ENCODE measurements at regions not wholly inside any gene's neighbourhood (a gene's known extent, or its start where the extent isn't known, plus 50 kb on each side); places are given as distances from the start of the nearest gene placed in this dataset.

GRCh38 chr20:57795977-57796560 is 86.3 kb upstream of the PMEPA1 start:
- Histone ChIP-seq H2AFZ (ENCODE audit: low read depth, low read length) (no peak overlapping the region), H3K27me3 (ENCODE audit: control insufficient read depth in 2 of 2, insufficient read depth in 2 of 2, low read length in 2 of 2) (peaks cover 0 to 3% of the 10 kb centered on the region in 2 experiments), H3K27ac (ENCODE audit: insufficient read depth, low read depth, low read length) (no peak overlapping the region), H3K9me3 (replicated peaks; ENCODE audit: control insufficient read depth, insufficient read depth, low read length) (no peaks in the 10 kb centered on the region), H3K9me1 (replicated peaks; ENCODE audit: control insufficient read depth, extremely low read depth, insufficient read depth, low read length) (no peaks in the 10 kb centered on the region), H3K4me2 (ENCODE audit: insufficient read depth, low read length) (no peak overlapping the region), H3K4me3 (replicated peaks in 1 of 3; ENCODE audit: insufficient read depth in 1 of 3, low read depth in 1 of 3, low read length in 3 of 3) (no peak overlapping the region), H3K79me2 (ENCODE audit: control insufficient read depth, insufficient read depth, low read length) (no peaks in the 10 kb centered on the region), H3K9ac (replicated peaks; ENCODE audit: extremely low read depth, insufficient read depth, low read length) (no peak overlapping the region), H4K20me1 (replicated peaks; ENCODE audit: control insufficient read depth, extremely low read depth, insufficient read depth, low read length) (no peaks in the 10 kb centered on the region), H3K4me1 (ENCODE audit: control insufficient read depth, extremely low read depth, insufficient read depth, low read length) (no peaks in the 10 kb centered on the region), H3K36me3 (ENCODE audit: control insufficient read depth in 2 of 2, extremely low read depth in 1 of 2, insufficient read depth in 2 of 2, low read length in 2 of 2) (no peaks in the 10 kb centered on the region)
- ChIA-PET CTCF (no interaction called here), POLR2A (no interaction called here)
- TF ChIP-seq CTCF (IDR thresholded peaks at IDR 0.05; ENCODE audit: extremely low read depth in 1 of 2, insufficient read depth in 1 of 2, low read depth in 1 of 2, low read length in 2 of 2) (no peak), MYC (IDR thresholded peaks at IDR 0.05; ENCODE audit: low read depth, low read length) (no peak), EZH2 (IDR thresholded peaks at IDR 0.05; ENCODE audit: borderline replicate concordance, low read depth, low read length, severe bottlenecking) (no peak)
- DNase-seq (ENCODE audit: low read depth, low spot score) (no peak), FAIRE-seq (no peak)
- no TSS peak for BruUV-seq (replicated peaks)
- dilution Hi-C loops (cut with MboI; ENCODE audit: extremely low pct_ligation_motif_present, low sequenced_read_pairs) (no loop called here), intact Hi-C loops (cut with micrococcal nuclease) (no loop called here)

DNA sequence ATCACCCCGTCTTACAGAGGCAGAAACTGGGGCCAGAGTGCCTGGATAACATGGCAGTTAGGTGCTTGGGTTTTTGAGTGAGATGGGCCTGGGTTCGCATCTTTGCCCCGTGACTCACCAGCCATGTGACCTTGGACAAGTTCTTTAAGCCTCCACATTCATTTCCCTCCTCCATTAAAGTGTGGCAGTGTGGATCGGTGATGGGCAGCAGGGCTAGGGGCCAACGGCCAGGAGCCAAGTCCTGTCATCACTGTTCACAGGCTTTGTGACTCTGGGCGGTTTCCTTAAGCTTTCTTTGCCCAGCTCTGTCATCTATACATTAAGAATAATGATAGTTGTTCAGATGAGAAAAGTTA is 85.5 kb upstream of the PMEPA1 start:
- Histone ChIP-seq H3K9ac (replicated peaks; ENCODE audit: extremely low read depth, insufficient read depth, low read length) (no peak overlapping the region), H4K20me1 (replicated peaks; ENCODE audit: control insufficient read depth, extremely low read depth, insufficient read depth, low read length) (no peaks in the 10 kb centered on the region), H3K9me3 (replicated peaks; ENCODE audit: control insufficient read depth, insufficient read depth, low read length) (no peaks in the 10 kb centered on the region), H3K9me1 (replicated peaks; ENCODE audit: control insufficient read depth, extremely low read depth, insufficient read depth, low read length) (no peaks in the 10 kb centered on the region), H2AFZ (ENCODE audit: low read depth, low read length) (no peak overlapping the region), H3K4me1 (ENCODE audit: control insufficient read depth, extremely low read depth, insufficient read depth, low read length) (no peaks in the 10 kb centered on the region), H3K4me2 (ENCODE audit: insufficient read depth, low read length) (no peak overlapping the region), H3K36me3 (ENCODE audit: control insufficient read depth in 2 of 2, extremely low read depth in 1 of 2, insufficient read depth in 2 of 2, low read length in 2 of 2) (no peaks in the 10 kb centered on the region), H3K27ac (ENCODE audit: insufficient read depth, low read depth, low read length) (no peak overlapping the region), H3K27me3 (ENCODE audit: control insufficient read depth in 2 of 2, insufficient read depth in 2 of 2, low read length in 2 of 2) (peaks cover 0 to 3% of the 10 kb centered on the region in 2 experiments), H3K79me2 (ENCODE audit: control insufficient read depth, insufficient read depth, low read length) (no peaks in the 10 kb centered on the region), H3K4me3 (replicated peaks in 1 of 3; ENCODE audit: insufficient read depth in 1 of 3, low read depth in 1 of 3, low read length in 3 of 3) (no peak overlapping the region)
- dilution Hi-C loops (cut with MboI; ENCODE audit: extremely low pct_ligation_motif_present, low sequenced_read_pairs): no loop called here
- no peak for DNase-seq (ENCODE audit: low read depth, low spot score)
- CTCF ChIA-PET: no interaction called here
- no TSS peak for BruUV-seq (replicated peaks)
- no peak for FAIRE-seq
- intact Hi-C loops (cut with micrococcal nuclease): no loop called here
- TF ChIP-seq MAX (IDR thresholded peaks at IDR 0.05; ENCODE audit: insufficient read depth, insufficient read length) (no peak), JUN (IDR thresholded peaks at IDR 0.05; ENCODE audit: borderline replicate concordance, insufficient read depth, insufficient read length, low read depth) (no peak), FOS (IDR thresholded peaks at IDR 0.05; ENCODE audit: borderline replicate concordance, insufficient read depth, low read length) (no peak), GATA2 (IDR thresholded peaks at IDR 0.05; ENCODE audit: insufficient read depth, insufficient read length, low read depth, low read length) (no peak), POLR2AphosphoS5 (IDR thresholded peaks at IDR 0.05; ENCODE audit: insufficient read depth, low read depth, low read length) (no peak), POLR2A (IDR thresholded peaks at IDR 0.05; ENCODE audit: low read depth, low read length) (no peak), MYC (IDR thresholded peaks at IDR 0.05; ENCODE audit: low read depth, low read length) (no peak), EZH2 (IDR thresholded peaks at IDR 0.05; ENCODE audit: borderline replicate concordance, low read depth, low read length, severe bottlenecking) (no peak), CTCF (IDR thresholded peaks at IDR 0.05; ENCODE audit: extremely low read depth in 1 of 2, insufficient read depth in 1 of 2, low read depth in 1 of 2, low read length in 2 of 2) (no peak)
- POLR2A ChIA-PET: no interaction called here
